ENCODE measurements at regions not wholly inside any gene's neighbourhood (a gene's known extent, or its start where the extent isn't known, plus 50 kb on each side); places are given as distances from the start of the nearest gene placed in this dataset.
A peak's percentile ranks its signal among the peaks of the same experiment; 100 is the strongest.

GRCh38 chr11:43119275-43119970 is 192.4 kb upstream of the API5 start:
- no peak for TF ChIP-seq CTCF (IDR thresholded peaks at IDR 0.05; ENCODE audit: extremely low read depth, insufficient read depth, missing control alignments)
- in situ Hi-C loops (cut with MboI; ENCODE audit: low pct_unique_long_range_greater_than_20kb, low sequenced_read_pairs, unreplicated experiment): no loop called here
- DNase-seq (ENCODE audit: low spot score): no peak

- TF ChIP-seq CTCF (IDR thresholded peaks at IDR 0.05; ENCODE audit: extremely low read depth, insufficient read depth, missing control alignments): no peak
- DNase-seq (ENCODE audit: low spot score): no peak
- in situ Hi-C loops (cut with MboI; ENCODE audit: low pct_unique_long_range_greater_than_20kb, low sequenced_read_pairs, unreplicated experiment): no loop called here
Measured at GRCh38 chr11:43122546-43122945, 189.2 kb upstream of the API5 start.

- in situ Hi-C loops (cut with MboI; ENCODE audit: low pct_unique_long_range_greater_than_20kb, low sequenced_read_pairs, unreplicated experiment): no loop called here
- TF ChIP-seq CTCF (IDR thresholded peaks at IDR 0.05; ENCODE audit: extremely low read depth, insufficient read depth, missing control alignments): no peak
- no peak for DNase-seq (ENCODE audit: low spot score)
Measured at GRCh38 chr11:43123443-43123842, 188.4 kb upstream of the API5 start.

GRCh38 chr11:43124272-43124935 is 187.4 kb upstream of the API5 start:
- TF ChIP-seq CTCF (IDR thresholded peaks at IDR 0.05; ENCODE audit: extremely low read depth, insufficient read depth, missing control alignments): no peak
- in situ Hi-C loops (cut with MboI; ENCODE audit: low pct_unique_long_range_greater_than_20kb, low sequenced_read_pairs, unreplicated experiment): no loop called here
- DNase-seq (ENCODE audit: low spot score): no peak

GRCh38 chr11:43129329-43129728 is 182.5 kb upstream of the API5 start:
- in situ Hi-C loops (cut with MboI; ENCODE audit: low pct_unique_long_range_greater_than_20kb, low sequenced_read_pairs, unreplicated experiment): no loop called here
- no peak for DNase-seq (ENCODE audit: low spot score)
- no peak for TF ChIP-seq CTCF (IDR thresholded peaks at IDR 0.05; ENCODE audit: extremely low read depth, insufficient read depth, missing control alignments)

GRCh38 chr11:43130616-43131015 is 181.2 kb upstream of the API5 start:
- in situ Hi-C loops (cut with MboI; ENCODE audit: low pct_unique_long_range_greater_than_20kb, low sequenced_read_pairs, unreplicated experiment): no loop called here
- no peak for DNase-seq (ENCODE audit: low spot score)
- peak; percentile 21 for TF ChIP-seq CTCF (IDR thresholded peaks at IDR 0.05; ENCODE audit: extremely low read depth, insufficient read depth, missing control alignments)
